Progenitor cell of endocrine pancreas (in vitro differentiated cells): ENCODE measurements at regions not wholly inside any gene's neighbourhood (a gene's known extent, or its start where the extent isn't known, plus 50 kb on each side); places are given as distances from the start of the nearest gene placed in this dataset.

Source experiments
- DNase-seq: peaks from one replicate; pipeline ENCODE4 v3.0.0; 2021; ENCODE audit warnings: low spot score; ENCODE audit not compliant: unreplicated experiment
- H3K27ac Mint-ChIP-seq: 2 replicates; pipeline ENCODE4 v1.8.0; 2021; ENCODE audit warnings: mild to moderate bottlenecking, moderate library complexity, mixed read lengths
- H3K27me3 Mint-ChIP-seq: 2 replicates; pipeline ENCODE4 v1.8.0; 2021; ENCODE audit warnings: mixed read lengths
- H3K36me3 Mint-ChIP-seq: 2 replicates; pipeline ENCODE4 v1.8.0; 2022; ENCODE audit warnings: mixed read lengths; ENCODE audit not compliant: insufficient read depth
- H3K4me1 Mint-ChIP-seq: 2 replicates; pipeline ENCODE4 v1.8.0; 2021; ENCODE audit warnings: low read depth, mixed read lengths
- H3K4me3 Mint-ChIP-seq: 2 replicates; pipeline ENCODE4 v1.8.0; 2021; ENCODE audit warnings: low read depth, mild to moderate bottlenecking, moderate library complexity, mixed read lengths
- H3K9me3 Mint-ChIP-seq: 2 replicates; pipeline ENCODE4 v1.8.0; 2021; ENCODE audit warnings: low read depth, mixed read lengths
- CTCF ChIP-seq: fragments of 200-600 bp; sonication (generic); IDR thresholded peaks from one replicate; pipeline ENCODE4 v1.5.0; 2021; ENCODE audit warnings: antibody characterized with exemption, mild to moderate bottlenecking; ENCODE audit not compliant: unreplicated experiment

- Mint-ChIP-seq H3K9me3 (no peaks in the 10 kb centered on the region), H3K36me3 (no peaks in the 10 kb centered on the region), H3K4me1 (peaks cover 1% of the 10 kb centered on the region)
These were observed 740.1 kb downstream of the UQCRFS1 start for GRCh38 chr19:28472843-28473242.

DNA sequence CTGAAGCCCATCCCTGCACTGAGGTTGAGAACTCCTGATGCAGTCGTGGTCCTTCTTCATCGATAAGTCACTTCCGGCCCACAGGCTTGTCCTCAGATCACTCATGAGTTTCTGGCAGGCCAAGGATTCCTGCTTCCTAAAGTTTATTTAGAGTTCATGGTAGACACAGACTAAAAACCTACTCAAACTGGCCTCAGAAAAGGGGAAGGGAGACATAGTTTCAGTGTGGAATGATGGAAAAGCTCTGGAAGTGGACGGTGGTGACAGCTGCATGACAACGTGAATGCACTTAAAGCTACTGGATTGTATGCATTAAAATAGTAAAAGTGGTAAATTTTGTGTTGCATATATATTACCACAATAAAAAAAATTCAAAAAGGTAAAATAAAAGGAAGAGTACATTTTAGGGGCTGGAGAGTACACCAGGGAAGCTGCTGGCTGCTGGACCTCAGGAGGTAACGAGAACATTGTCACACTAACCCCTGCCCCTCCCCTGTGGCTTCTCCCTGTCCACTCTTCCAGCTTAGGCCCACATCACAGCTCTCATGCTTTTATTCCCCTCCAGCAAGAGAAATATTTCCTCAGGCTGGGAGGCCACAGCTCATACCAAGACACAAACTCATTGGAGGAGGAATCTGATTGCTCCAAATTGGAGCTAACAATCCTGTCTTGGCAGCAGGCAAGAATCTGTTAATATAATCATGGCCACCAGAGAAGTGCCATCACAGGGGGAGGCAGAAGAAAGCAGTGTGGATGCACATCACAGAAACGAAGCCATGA, 741.0 kb downstream of the UQCRFS1 start:
- no peak for TF ChIP-seq CTCF
- H3K36me3 Mint-ChIP-seq = no peaks in the 10 kb centered on the region
- no peak for DNase-seq
- H3K4me1 Mint-ChIP-seq = peaks cover 1% of the 10 kb centered on the region
- H3K4me3 Mint-ChIP-seq = no peak overlapping the region
- H3K27ac Mint-ChIP-seq = no peak overlapping the region
- H3K27me3 Mint-ChIP-seq = peaks cover 20% of the 10 kb centered on the region
- H3K9me3 Mint-ChIP-seq = no peaks in the 10 kb centered on the region

More at GRCh38 chr19:28472843-28473242, 740.1 kb downstream of the UQCRFS1 start:
- peaks cover 19% of the 10 kb centered on the region for H3K27me3 Mint-ChIP-seq
- H3K4me3 Mint-ChIP-seq = no peak overlapping the region
- no peak overlapping the region for H3K27ac Mint-ChIP-seq
- no peak for TF ChIP-seq CTCF
- DNase-seq = no peak

DNA sequence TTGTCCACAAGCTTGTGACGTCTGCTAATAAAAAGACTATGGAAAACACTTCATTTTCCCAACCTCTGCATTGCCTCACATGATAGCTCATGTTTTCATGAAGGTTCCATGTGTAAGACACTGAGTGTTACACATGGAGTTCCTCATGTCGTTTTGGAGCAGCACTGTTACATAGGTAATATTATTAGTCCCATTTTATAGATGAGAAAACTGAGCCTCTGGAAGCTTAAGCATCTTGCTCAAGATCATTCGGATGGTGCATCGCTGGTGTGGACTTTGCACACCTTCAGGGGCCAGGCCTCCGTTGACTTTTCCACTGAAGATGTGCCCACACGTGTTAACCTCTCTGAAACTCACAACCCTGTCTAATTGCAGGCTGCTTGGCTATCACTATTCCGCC, 743.4 kb downstream of the UQCRFS1 start:
- Mint-ChIP-seq H3K36me3 (no peaks in the 10 kb centered on the region), H3K4me1 (peaks cover 1% of the 10 kb centered on the region), H3K4me3 (no peak overlapping the region), H3K9me3 (no peaks in the 10 kb centered on the region), H3K27ac (no peak overlapping the region), H3K27me3 (peaks cover 20% of the 10 kb centered on the region)
- TF ChIP-seq CTCF = no peak
- DNase-seq = no peak

GRCh38 chr19:28468701-28469459, 744.1 kb downstream of the UQCRFS1 start:
- DNase-seq = no peak
- Mint-ChIP-seq H3K9me3 (no peaks in the 10 kb centered on the region), H3K27me3 (peaks cover 20% of the 10 kb centered on the region), H3K4me3 (no peak overlapping the region), H3K4me1 (peaks cover 1% of the 10 kb centered on the region), H3K36me3 (no peaks in the 10 kb centered on the region), H3K27ac (no peak overlapping the region)
- TF ChIP-seq CTCF = no peak

GRCh38 chr19:28466107-28467045, 746.6 kb downstream of the UQCRFS1 start:
- no peaks in the 10 kb centered on the region for H3K9me3 Mint-ChIP-seq
- no peaks in the 10 kb centered on the region for H3K36me3 Mint-ChIP-seq
- TF ChIP-seq CTCF = peak; percentile 91
- H3K27me3 Mint-ChIP-seq = peaks cover 7% of the 10 kb centered on the region
- no peak overlapping the region for H3K4me3 Mint-ChIP-seq
- no peak overlapping the region for H3K27ac Mint-ChIP-seq
- DNase-seq = peak; percentile 61
- H3K4me1 Mint-ChIP-seq = peaks cover 1% of the 10 kb centered on the region
